H1 (cell line): ENCODE measurements at regions not wholly inside any gene's neighbourhood (a gene's known extent, or its start where the extent isn't known, plus 50 kb on each side); places are given as distances from the start of the nearest gene placed in this dataset.

Experiments
- CTCF ChIA-PET: fragments of 300-600 bp; sonication (Branson Sonifier 250); formaldehyde crosslinking; loops from one replicate; lab custom pipeline; 2021; ENCODE audit not compliant: partially characterized antibody; lab: Charles Lee
- POLR2A ChIA-PET: fragments of 300-600 bp; sonication (Branson Sonifier 250); formaldehyde crosslinking; loops from one replicate; lab custom pipeline; 2021; ENCODE audit warnings: inconsistent platforms; ENCODE audit not compliant: partially characterized antibody; lab: Charles Lee
- DNase-seq, 2 experiments: peaks; one replicate each; pipeline versions ENCODE4 v3.0.0 to v3.0.0-alpha.2; 2010 to 2022; ENCODE audit warnings: low spot score in 2 of 2, low read depth in 1 of 2, mixed read lengths in 1 of 2
- FAIRE-seq: peaks from 2 replicates; lab custom pipeline; 2011; peaks lifted over from hg19 to GRCh38; lab: Jason Lieb, UNC
- H2AFZ ChIP-seq: 2 replicates; pipeline ENCODE4 v1.8.1; 2012; ENCODE audit warnings: low read length, inconsistent platforms
- H2AK5ac ChIP-seq: 2 replicates; pipeline ENCODE4 v1.6.1; 2013; ENCODE audit warnings: low read depth, low read length
- H2BK120ac ChIP-seq: replicated peaks from 2 replicates; pipeline ENCODE3; 2013; ENCODE audit warnings: low read depth, low read length, inconsistent platforms
- H2BK12ac ChIP-seq: 2 replicates; pipeline ENCODE4 v1.6.1; 2013; ENCODE audit warnings: low read depth, low read length
- H2BK15ac ChIP-seq: 2 replicates; pipeline ENCODE4 v1.6.1; 2013; ENCODE audit warnings: low read length
- H2BK20ac ChIP-seq: 2 replicates; pipeline ENCODE4 v1.6.1; 2013; ENCODE audit warnings: low read length
- H2BK5ac ChIP-seq: 2 replicates; pipeline ENCODE4 v1.6.1; 2013; ENCODE audit warnings: low read depth, low read length
- H3K14ac ChIP-seq: 2 replicates; pipeline ENCODE4 v1.6.1; 2013; ENCODE audit warnings: inconsistent platforms; ENCODE audit not compliant: insufficient read length
- H3K18ac ChIP-seq: 2 replicates; pipeline ENCODE4 v1.6.1; 2013; ENCODE audit warnings: low read length; ENCODE audit errors: extremely low read depth
- H3K23ac ChIP-seq: 2 replicates; pipeline ENCODE4 v1.6.1; 2013; ENCODE audit warnings: inconsistent platforms; ENCODE audit not compliant: insufficient read length
- H3K23me2 ChIP-seq: 2 replicates; pipeline ENCODE4 v1.6.1; 2013; ENCODE audit warnings: low read depth, low read length
- H3K27ac ChIP-seq: 2 replicates; pipeline ENCODE4 v1.6.1; 2011; ENCODE audit warnings: low read depth, low read length, inconsistent platforms
- H3K27me3 ChIP-seq, 4 experiments: replicated peaks in 1 of 4; 1 replicate in 1 of 4; 2 replicates in 3 of 4; pipeline versions ENCODE4 v1.6.1 to v1.8.1; 2011 to 2013; ENCODE audit warnings: low read length in 3 of 4, mild to moderate bottlenecking in 3 of 4, inconsistent platforms in 2 of 4, mixed read lengths in 2 of 4, moderate library complexity in 1 of 4; ENCODE audit not compliant: control insufficient read depth in 3 of 4, insufficient read depth in 3 of 4; ENCODE audit errors: extremely low read depth in 1 of 4
- H3K36me3 ChIP-seq, 4 experiments: 2 replicates each; pipeline versions ENCODE4 v1.6.1 to v1.8.1; 2011 to 2013; ENCODE audit warnings: mild to moderate bottlenecking in 4 of 4, low read length in 3 of 4, moderate library complexity in 2 of 4, control low read depth in 1 of 4, inconsistent platforms in 1 of 4; ENCODE audit not compliant: insufficient read depth in 4 of 4, control insufficient read depth in 2 of 4
- H3K4ac ChIP-seq: replicated peaks from 2 replicates; pipeline ENCODE3; 2013; ENCODE audit warnings: low read length, low read depth, mixed read lengths, inconsistent platforms; ENCODE audit not compliant: insufficient read length
- H3K4me1 ChIP-seq, 4 experiments: replicated peaks in 1 of 4; 1 replicate in 1 of 4; 2 replicates in 3 of 4; pipeline versions ENCODE4 v1.6.1 to v1.8.1; 2011 to 2013; ENCODE audit warnings: low read length in 3 of 4, inconsistent platforms in 2 of 4, mixed read lengths in 1 of 4; ENCODE audit not compliant: insufficient read depth in 4 of 4, control insufficient read depth in 3 of 4
- H3K4me2 ChIP-seq, 2 experiments: 2 replicates each; pipeline versions ENCODE4 v1.6.1 to v1.8.1; 2011 to 2013; ENCODE audit warnings: low read depth in 2 of 2, low read length in 2 of 2, control low read depth in 1 of 2, inconsistent platforms in 1 of 2, mild to moderate bottlenecking in 1 of 2; ENCODE audit not compliant: insufficient read depth in 1 of 2
- H3K4me3 ChIP-seq, 4 experiments: fragments of 200-600, 300-600 bp in 1 of 4; sonication (generic), shearing (Covaris generic), sonication (Bioruptor Twin) in 1 of 4; 2 replicates each; pipeline versions ENCODE4 v1.5.1 to v1.8.1; 2011 to 2016; ENCODE audit warnings: low read length in 4 of 4, low read depth in 3 of 4, control low read depth in 2 of 4, inconsistent platforms in 2 of 4, mild to moderate bottlenecking in 2 of 4, mixed read lengths in 1 of 4, moderate library complexity in 1 of 4; ENCODE audit not compliant: insufficient read depth in 2 of 4; ENCODE audit errors: extremely low read depth in 1 of 4
- H3K56ac ChIP-seq: replicated peaks from 2 replicates; pipeline ENCODE3; 2013; ENCODE audit warnings: low read depth, mild to moderate bottlenecking, mixed read lengths, low read length, inconsistent platforms; ENCODE audit not compliant: insufficient read length
- H3K79me1 ChIP-seq: 2 replicates; pipeline ENCODE4 v1.6.1; 2013; ENCODE audit warnings: low read depth, low read length, control low read depth
- H3K79me2 ChIP-seq, 2 experiments: 2 replicates each; pipeline versions ENCODE4 v1.6.1 to v1.8.1; 2012 to 2013; ENCODE audit warnings: low read length in 2 of 2, mild to moderate bottlenecking in 2 of 2, inconsistent platforms in 1 of 2; ENCODE audit not compliant: insufficient read depth in 2 of 2, control insufficient read depth in 1 of 2
- H3K9ac ChIP-seq, 4 experiments: replicated peaks in 1 of 4; 1 replicate in 1 of 4; 2 replicates in 3 of 4; pipeline versions ENCODE4 v1.6.1 to v1.8.1; 2011 to 2013; ENCODE audit warnings: low read depth in 3 of 4, low read length in 3 of 4, control low read depth in 2 of 4, mild to moderate bottlenecking in 2 of 4, moderate library complexity in 2 of 4, inconsistent platforms in 1 of 4; ENCODE audit errors: extremely low read depth in 1 of 4
- H3K9me3 ChIP-seq, 2 experiments: 2 replicates each; pipeline versions ENCODE4 v1.6.1 to v1.8.1; 2012 to 2013; ENCODE audit warnings: mild to moderate bottlenecking in 2 of 2, moderate library complexity in 2 of 2, control low read depth in 1 of 2, inconsistent platforms in 1 of 2, low read depth in 1 of 2, low read length in 1 of 2, mixed read lengths in 1 of 2; ENCODE audit not compliant: insufficient read depth in 2 of 2
- H4K20me1 ChIP-seq, 2 experiments: replicated peaks in 1 of 2; 2 replicates each; pipeline versions ENCODE3 to v1.8.1; 2011 to 2013; ENCODE audit warnings: inconsistent platforms in 2 of 2, low read length in 2 of 2, mild to moderate bottlenecking in 1 of 2; ENCODE audit not compliant: insufficient read depth in 2 of 2, control insufficient read depth in 1 of 2
- H4K5ac ChIP-seq: 2 replicates; pipeline ENCODE4 v1.6.1; 2013; ENCODE audit warnings: low read length, low read depth, mixed read lengths, inconsistent platforms; ENCODE audit not compliant: insufficient read length
- H4K8ac ChIP-seq: 2 replicates; pipeline ENCODE4 v1.8.0; 2013; ENCODE audit warnings: mild to moderate bottlenecking, moderate library complexity, low read length, inconsistent platforms; ENCODE audit not compliant: insufficient read depth; ENCODE audit errors: extremely low read depth
- H4K91ac ChIP-seq: replicated peaks from 2 replicates; pipeline ENCODE3; 2013; ENCODE audit warnings: low read length, mixed read lengths, inconsistent platforms; ENCODE audit not compliant: insufficient read length
- BACH1 ChIP-seq: IDR thresholded peaks from 2 replicates; pipeline ENCODE4 v1.6.1; 2012; ENCODE audit warnings: low read length, improper control_type of control experiment
- GTF2F1 ChIP-seq: IDR thresholded peaks from 2 replicates; pipeline ENCODE4 v1.6.1; 2012; ENCODE audit warnings: low read depth, low read length, improper control_type of control experiment, borderline replicate concordance
- HDAC2 ChIP-seq, 2 experiments: fragments of 300-600 bp in 1 of 2; sonication (generic) in 1 of 2; IDR thresholded peaks; 2 replicates each; pipeline ENCODE4 v1.6.1; 2011 to 2012; ENCODE audit warnings: low read depth in 2 of 2, low read length in 2 of 2, mild to moderate bottlenecking in 2 of 2, moderate library complexity in 2 of 2, borderline replicate concordance in 1 of 2, inconsistent platforms in 1 of 2
- WGBS, 2 experiments: shearing (Covaris generic) in 1 of 2; methylation state at CpG; one replicate each; pipeline versions ENCODE4 v1.1.6 to v1.1.7; 2013 to 2015; ENCODE audit warnings: low lambda C conversion rate in 2 of 2, mixed read lengths in 2 of 2, inconsistent platforms in 1 of 2, low coverage in 1 of 2, missing lambda C conversion rate in 1 of 2; ENCODE audit not compliant: insufficient replicate concordance in 2 of 2, insufficient coverage in 1 of 2, insufficient read length in 1 of 2; ENCODE audit errors: extremely low coverage in 1 of 2, missing lambda C conversion rate in 1 of 2; 5-methylcytosine and 5-hydroxymethylcytosine counted together

- no peaks in the 10 kb centered on the region for H3K23me2 ChIP-seq
- H3K4me2 ChIP-seq, result no peak overlapping the region
- H3K4ac ChIP-seq, result no peak overlapping the region
- no peak overlapping the region; the same call in 1 of the 2 replicates for H4K8ac ChIP-seq
- no peak overlapping the region for H3K56ac ChIP-seq
- WGBS, 2 experiments, result 59% methylated on average over 6 of the region's 7 CpGs; no CpG with 5 or more reads in 1 of the 2 experiments
- H4K91ac ChIP-seq, result no peak overlapping the region
- DNase-seq, result no peak
- no peaks in the 10 kb centered on the region for H3K9me3 ChIP-seq
- no peak overlapping the region for H2BK20ac ChIP-seq
- no peak overlapping the region; the same call in 1 of the 2 replicates for H2BK12ac ChIP-seq
- no peak for FAIRE-seq
- H3K27me3 ChIP-seq, result peaks cover 4 to 20% (median 9%) of the 10 kb centered on the region in 4 experiments
- H3K36me3 ChIP-seq, result no peaks in the 10 kb centered on the region
- H4K20me1 ChIP-seq, result no peaks in the 10 kb centered on the region
- no peak overlapping the region for H3K23ac ChIP-seq
- H2AFZ ChIP-seq, result no peak overlapping the region
- H2BK120ac ChIP-seq, result no peak overlapping the region
- no peak overlapping the region for H2BK5ac ChIP-seq
- no peak overlapping the region for H2AK5ac ChIP-seq
- H3K9ac ChIP-seq, result no peak overlapping the region
- no peak for TF ChIP-seq BACH1
- no peak for TF ChIP-seq GTF2F1
- no peak for TF ChIP-seq HDAC2 (IDR thresholded peaks at IDR 0.05; ENCODE audit: borderline replicate concordance in 1 of 2, low read depth in 2 of 2, low read length in 2 of 2)
- ChIA-PET POLR2A (no interaction called here), CTCF (interaction anchor here (0.6 to 2.8 kb wide), 9 partner anchors 13 to 70 kb away, joined by 3 to 12 read pairs (median 3); no protein-coding TSS in a partner anchor)
- no peaks in the 10 kb centered on the region for H3K79me2 ChIP-seq
- H3K14ac ChIP-seq, result no peak overlapping the region
- H3K27ac ChIP-seq, result no peak overlapping the region
- peaks cover 2 to 8% (median 4%) of the 10 kb centered on the region in 4 experiments; a peak in 5 of 7 replicates for H3K4me1 ChIP-seq
- no peak overlapping the region for H3K18ac ChIP-seq
- H2BK15ac ChIP-seq, result no peak overlapping the region
- H3K79me1 ChIP-seq, result no peaks in the 10 kb centered on the region
- H3K4me3 ChIP-seq, result no peak overlapping the region
- no peak overlapping the region for H4K5ac ChIP-seq
These were observed 200.8 kb downstream of the BMP7 start for GRCh38 chr20:57065646-57066045.
